ENCODE measurements at regions not wholly inside any gene's neighbourhood (a gene's known extent, or its start where the extent isn't known, plus 50 kb on each side); places are given as distances from the start of the nearest gene placed in this dataset.

- TF ChIP-seq CTCF (IDR thresholded peaks at IDR 0.05) (no peak), EP300 (IDR thresholded peaks at IDR 0.05) (no peak), POLR2A (IDR thresholded peaks at IDR 0.05) (no peak)
Measured at GRCh38 chr10:108275895-108276685, 1111.6 kb upstream of the SORCS1 start.

All from ovary (tissue), 3 donors.